HG02884 (cell line): ENCODE measurements at regions not wholly inside any gene's neighbourhood (a gene's known extent, or its start where the extent isn't known, plus 50 kb on each side); places are given as distances from the start of the nearest gene placed in this dataset.

Experiments used
- ATAC-seq: cut with Tn5 transposase; IDR thresholded peaks from one replicate; pipeline ENCODE4 v1.9.1; 2021; ENCODE audit warnings: mild to moderate bottlenecking, moderate library complexity; ENCODE audit not compliant: unreplicated experiment

DNA sequence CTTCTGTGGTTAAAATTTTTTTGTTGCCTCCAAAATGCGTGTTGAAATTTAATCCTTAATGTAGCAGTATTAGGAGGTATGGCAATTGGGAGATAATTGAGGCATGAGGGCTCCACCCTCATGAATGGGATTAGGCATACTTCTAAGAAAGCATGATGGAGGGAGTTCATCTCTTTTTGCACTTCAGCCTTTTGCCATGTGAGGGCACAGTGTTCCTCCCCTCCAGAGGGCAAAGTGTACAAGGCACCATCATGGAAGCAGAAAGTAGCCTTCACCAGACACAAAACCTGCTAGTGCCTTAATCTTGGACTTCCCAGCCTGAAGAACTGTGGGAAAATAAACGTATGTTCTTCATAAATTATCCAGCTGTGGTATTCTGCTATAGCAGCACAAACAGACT lies 429.5 kb downstream of the ZIC1 start:
- no peak for ATAC-seq

DNA sequence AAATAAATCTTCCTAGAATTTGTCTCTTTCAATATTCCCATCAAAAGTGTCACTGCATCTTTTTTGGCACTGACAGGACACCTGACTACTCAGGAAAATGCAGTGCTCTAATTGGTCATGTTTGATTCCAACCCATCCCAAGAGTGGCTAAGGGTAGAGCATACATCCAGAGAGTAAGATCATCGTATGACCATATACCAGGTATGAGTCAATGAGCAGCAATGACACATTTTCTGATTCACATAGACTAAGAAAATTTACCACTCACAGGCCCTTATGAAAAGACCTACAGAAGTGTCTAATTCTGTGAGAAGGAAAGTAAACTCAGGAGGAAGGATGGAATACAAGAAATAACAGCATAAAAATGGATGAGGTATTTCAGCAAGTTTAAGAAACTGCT lies 434.2 kb downstream of the ZIC1 start:
- no peak for ATAC-seq

DNA sequence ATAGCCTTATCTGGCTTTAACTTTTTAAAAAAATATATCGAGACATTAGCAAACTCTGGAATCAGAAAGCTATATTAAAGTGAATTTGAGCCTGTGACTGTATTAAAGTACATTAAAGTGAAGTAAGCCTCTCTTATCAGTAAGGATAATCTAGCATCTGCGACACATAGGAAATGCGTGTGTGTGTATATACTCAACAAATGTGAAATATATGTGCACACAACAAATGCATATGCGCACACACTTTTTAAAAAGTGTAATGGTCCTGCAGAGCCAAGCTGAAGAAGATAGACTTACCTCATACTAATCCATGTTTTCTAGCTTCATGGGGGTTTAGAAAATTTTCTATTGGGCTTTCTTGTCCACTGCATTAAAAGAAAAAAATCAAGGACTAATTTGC lies 437.1 kb downstream of the ZIC1 start:
- no peak for ATAC-seq

DNA sequence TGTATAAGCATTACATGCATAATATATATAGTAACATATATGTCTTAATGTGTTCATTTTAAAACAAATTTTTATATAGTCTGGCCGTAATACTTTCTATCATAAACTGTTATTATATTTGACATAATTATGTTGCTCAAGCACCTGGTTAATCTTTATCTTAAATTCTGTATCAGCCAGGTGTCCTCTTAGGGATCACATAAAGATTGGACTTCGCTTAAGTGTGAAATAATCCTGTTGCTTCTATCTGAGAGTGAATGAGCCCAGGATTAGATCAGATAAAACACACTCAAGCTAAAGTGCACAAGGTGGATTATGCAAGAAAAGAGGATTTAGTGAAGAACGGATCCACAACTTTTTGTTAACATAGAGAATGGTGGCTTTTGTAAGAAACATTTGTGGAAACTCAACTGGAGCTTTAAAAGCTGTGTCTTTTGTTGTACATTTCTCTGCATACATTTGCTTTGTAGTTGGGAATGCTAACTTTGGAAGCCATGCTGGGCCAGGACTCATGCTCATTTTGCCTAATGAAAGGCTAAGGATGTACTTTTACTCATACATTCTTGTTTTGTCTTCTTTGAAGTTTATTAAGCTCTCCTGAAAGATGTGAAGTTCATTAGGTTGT lies 437.8 kb downstream of the ZIC1 start:
- no peak for ATAC-seq

DNA sequence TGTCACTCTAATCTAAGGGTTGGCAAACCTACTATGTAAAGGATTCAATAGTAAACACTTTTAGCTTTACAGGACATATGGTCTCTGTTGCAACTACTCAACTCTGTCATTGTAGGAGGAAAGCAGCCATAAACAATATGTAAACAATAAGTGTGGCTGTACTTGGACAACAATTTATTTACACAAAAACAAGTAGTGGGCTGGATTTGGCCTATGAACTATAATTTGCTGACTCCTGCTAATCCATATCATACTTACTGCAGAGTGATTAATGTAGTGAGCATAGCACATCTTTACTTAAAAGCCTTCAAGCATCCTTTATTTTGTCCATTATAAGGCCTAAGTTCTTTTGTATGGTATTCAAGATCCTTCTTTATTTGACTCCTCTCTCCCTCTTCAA lies 441.9 kb downstream of the ZIC1 start:
- ATAC-seq, result no peak

DNA sequence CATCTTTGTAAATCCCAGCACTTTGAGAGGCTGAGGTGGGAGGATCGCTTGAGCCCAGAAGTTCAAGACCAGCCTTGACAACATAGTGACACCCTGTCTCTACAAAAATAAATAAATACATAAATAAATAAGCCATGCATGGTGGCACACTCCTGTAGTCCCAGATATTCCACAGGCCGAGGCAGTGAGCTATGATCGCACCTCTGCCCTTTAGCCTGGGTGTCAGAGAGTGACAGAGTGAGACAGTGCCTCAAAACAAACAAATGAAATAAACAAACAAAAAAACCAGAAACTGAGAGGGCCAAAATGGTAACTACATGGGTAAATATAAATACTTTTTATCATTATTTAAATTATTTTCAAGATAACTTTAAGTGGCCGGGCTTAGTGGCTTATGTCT lies 445.4 kb downstream of the ZIC1 start:
- no peak for ATAC-seq

DNA sequence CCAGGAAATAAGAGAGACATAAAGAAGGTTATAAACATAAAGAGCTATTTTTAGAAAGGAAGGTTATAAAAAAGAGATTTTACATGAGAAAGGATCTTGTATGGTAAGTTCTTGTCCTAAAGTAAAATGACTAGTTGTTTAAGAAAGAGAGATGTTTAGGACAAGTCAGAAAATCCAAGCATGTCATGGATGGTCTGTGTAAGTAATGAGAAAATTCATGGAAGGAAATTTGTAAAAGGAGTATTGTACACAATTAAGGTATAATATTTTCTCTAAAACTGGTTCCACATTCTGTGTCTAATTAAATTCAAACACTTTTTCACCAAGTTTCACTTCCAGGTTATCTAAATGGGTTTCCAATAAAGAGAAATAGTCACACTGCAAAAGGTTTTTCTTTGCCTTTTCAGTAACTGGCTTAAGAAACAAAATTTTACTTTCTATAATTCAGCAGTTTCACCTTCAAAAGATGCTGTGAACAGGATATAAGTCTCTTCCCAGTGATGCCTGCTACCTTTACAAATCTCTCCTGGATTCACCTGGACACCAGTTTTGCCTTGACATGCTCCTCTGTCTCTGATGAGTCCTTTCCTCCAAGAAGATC lies 455.7 kb downstream of the ZIC1 start:
- no peak for ATAC-seq

DNA sequence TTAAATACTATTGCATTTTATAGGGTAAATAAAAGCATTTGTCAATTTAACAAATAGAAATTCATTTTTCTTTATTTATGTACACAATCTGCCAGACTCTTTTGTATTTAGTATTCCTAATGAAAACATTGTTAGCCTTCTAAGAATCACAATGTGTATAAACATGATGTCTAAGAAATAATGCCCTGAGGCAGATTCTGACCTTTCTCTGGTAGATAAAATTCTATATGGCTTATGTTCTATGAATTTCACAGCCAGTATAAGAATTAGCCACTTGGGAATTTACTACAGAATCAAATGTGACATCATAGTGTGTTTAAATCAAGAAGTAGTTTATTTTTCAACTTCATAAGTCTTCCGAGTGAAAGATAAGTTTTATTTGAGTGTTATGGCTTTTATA lies 457.4 kb downstream of the ZIC1 start:
- ATAC-seq, result no peak

DNA sequence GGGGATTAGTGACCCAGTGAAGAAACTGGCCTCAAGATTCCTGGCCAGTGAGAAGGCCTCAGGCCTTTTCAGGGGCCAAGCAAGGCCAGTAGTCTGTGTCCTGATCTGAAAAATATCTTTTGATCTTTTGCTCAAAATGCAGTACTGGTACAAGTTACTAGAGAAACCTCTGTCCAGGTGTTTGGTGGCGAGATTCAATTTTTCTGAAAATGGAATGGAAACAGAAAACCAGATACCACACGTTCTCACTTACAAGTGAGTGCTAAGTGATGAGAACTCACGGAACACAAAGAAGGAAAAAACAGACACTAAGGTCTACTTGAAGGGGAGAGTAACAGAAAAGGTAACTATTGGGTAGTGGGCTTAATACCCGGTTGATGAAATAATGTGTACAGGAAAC lies 463.4 kb downstream of the ZIC1 start:
- ATAC-seq, result no peak

DNA sequence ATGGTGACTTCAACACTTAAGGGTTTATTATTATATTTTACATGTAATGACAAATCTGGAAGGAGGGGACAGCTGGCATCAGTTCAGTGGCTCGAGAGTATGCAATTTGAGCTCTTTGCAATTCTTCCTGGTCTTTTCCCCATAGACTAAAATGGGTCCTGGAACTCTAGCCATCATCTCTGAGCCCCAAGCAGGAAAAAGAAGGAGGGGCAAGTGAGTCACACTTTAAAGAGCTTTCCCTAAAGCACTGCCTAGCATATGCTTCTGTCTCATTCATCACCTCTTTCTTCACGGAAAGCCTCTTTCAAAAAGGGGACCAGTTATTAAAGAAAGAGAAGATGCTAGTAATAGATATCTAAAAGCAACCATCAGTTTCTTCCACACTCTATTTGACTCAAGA lies 466.3 kb downstream of the ZIC1 start:
- no peak for ATAC-seq

DNA sequence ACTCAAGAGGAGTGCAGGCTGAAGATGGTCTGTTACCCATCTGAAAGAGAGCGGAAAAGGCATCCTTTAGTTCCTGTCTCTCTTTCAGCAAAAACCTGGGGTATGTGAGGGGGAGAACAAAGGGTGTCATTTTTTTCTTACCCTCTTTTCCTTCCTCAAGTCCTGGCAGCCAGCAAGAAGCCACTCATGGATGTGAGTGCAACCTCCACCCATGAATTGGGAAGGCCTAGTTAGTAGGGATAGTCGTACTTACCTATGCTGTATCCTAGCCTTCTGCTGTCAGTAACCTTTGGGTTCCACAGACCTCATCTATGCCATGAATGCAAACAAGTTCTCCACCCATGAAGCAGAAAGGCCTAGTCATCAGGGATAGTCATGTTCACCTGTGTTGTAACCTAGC lies 472.8 kb downstream of the ZIC1 start:
- ATAC-seq, result no peak

DNA sequence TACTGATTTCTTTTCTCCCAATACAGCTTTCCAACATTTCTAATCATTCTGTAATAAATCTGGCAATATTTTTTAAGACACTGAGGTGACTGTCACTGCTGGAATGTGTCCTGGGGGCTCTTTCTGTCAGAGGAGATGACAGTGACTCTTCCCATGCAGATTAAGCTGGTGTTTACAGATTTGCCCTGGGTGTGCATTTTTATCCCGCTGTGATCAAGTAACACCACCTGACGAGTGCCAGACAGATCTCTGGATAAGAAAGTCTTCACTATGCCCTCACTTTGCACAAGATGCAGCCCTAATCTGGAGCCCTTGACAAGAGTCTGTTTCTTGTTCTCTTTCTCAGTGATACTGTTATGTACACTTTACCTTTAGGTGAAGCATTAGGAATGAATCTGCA lies 477.7 kb downstream of the ZIC1 start:
- ATAC-seq, result no peak

DNA sequence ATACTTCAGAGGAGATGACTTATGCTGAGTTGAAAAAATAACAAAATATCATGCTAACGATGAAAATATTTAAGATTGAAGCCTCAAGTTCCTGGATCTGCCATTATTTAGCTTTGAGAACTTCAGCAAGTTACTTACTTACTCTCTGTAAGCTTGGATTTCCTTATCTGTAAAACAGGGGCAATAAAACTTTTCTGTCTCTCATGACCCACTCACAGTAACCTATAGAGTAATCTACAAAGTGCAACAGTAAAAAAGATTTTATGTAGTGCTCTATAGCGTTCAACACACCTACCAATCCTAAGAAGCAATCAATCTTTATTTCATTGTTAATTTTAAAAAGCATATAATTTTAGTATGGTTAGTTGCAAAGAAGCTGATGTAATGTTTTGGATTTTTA lies 478.6 kb downstream of the ZIC1 start:
- ATAC-seq, result no peak

DNA sequence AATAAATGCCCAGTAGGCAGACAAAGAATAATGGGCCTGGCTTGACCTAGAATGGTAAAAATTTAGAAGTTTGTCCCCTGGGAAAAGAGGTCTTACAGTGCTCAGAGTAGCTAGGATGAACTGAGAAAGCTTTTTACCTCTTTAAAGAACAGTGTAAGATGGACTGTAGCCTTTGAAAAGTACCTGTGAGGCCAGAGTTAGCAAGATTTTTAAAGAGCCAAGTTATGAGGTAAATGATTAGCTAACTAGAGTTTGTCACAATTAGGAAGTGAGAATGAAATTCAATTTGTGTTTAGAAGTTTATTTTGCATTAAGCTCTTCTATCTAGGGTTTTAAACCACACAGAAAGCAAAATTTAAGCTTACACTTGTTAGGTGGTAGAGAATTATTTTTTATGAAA lies 480.9 kb downstream of the ZIC1 start:
- no peak for ATAC-seq

DNA sequence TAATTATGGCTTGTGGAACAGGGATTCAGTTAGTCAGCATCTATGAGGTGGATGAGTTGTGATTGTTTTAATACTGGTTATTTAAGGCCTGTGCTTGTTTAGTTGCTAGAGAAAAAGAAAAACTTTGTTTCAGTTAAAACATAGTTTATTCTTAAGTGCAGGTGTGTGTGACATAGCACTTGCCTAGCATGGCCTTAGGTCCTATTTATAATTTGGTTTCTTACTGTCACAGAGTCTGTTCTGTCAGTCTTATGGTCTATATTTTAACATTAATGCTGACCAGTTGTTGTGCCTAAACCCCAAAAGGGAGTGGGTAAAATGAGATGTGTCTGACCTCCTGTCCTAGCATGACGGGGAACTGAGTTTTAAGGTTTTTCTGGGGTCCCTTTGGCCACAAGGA lies 486.3 kb downstream of the ZIC1 start:
- no peak for ATAC-seq

DNA sequence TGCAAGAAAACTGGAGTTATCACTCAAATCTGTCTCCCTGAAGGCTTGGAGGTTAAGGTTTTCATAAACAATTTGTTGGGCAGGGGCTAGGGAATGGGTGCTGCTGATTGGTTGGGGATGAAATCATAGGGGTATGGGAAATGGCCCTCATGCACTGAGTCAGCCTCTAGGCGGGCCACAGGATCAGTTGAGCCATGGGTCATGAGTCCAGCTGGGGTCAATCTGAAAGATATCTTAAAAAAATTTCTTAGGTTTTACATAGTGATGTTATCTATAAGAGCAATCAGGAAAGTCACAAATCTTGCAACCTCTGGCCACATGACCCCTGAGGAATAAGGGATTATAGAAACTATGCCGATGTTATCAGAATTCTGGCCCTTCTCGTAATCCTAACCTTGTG lies 491.7 kb downstream of the ZIC1 start:
- ATAC-seq, result no peak

DNA sequence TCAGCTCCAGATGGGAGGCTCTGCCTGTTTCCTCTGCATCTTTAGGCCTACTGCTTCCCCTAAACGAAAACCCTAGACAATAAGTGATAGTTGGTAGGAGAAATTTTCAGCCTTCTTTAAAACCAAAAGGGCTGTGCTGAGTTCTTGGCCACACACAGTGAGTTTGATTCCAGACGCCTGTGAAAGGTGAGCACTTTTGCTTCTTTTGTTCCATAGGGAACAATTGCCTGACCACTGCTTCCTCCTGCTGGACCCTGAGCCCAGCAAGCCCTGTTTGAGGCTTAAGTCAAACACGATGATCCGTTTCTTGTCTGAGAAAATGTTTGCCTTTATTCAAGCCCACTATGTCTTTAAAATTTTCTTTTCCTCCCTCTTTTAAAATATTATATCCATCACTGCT lies 493.9 kb downstream of the ZIC1 start:
- ATAC-seq, result no peak

DNA sequence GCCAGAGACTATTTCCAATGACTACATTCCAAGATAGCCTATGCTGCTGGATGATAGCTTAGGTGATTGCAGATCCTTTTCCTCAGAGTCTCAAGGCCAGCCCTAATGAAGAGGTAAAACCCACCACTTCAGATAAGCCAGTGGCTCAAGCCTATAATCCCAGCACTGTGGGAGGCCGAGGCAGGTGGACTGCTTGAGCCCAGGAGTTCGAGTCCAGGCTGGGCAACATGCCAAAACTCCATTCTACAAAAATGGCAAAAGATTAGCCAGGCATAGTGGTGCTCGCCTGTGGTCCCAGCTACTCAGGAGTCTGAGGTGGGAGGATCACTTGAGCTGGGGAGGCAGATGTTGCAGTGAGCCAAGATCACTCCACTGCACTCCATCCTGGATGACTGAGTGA lies 495.3 kb downstream of the ZIC1 start:
- ATAC-seq, result no peak

DNA sequence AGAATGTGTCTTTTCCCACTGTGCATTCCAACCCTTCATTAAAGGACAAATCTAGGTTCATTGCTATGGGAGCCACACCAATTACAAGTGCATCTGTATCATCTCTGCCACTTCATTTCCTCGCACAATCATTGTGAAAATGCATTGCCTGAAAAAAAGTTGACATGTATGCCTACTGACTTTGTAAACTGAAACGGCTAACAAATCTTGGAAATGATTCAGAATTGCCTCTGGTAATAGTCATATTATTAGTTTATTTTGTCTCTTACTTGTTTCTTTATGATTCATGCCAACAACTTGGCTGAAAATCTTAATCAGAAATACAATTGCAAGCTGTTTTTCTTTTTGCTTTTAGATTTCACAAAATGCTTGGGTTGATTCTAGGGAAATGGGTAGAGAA lies 497.1 kb downstream of the ZIC1 start:
- no peak for ATAC-seq

DNA sequence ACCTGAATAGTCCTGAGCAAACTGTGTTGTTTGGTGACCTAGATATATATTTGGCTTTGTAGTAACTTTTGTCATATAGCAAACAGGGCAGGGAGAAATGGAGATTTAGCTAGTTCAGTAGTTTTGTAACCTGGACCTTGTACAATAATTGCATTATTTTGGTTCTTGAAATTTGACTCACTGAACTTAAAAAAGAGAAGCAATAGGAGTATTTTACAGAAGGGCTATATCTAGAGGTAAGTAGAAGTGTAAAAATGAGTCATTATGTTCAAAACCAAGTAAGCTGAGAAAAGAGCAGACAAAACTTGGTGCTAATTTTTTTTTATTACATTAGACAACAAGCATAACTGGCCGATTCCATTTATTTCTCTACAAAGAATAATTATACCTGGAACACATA lies 505.4 kb downstream of the ZIC1 start:
- ATAC-seq, result no peak

DNA sequence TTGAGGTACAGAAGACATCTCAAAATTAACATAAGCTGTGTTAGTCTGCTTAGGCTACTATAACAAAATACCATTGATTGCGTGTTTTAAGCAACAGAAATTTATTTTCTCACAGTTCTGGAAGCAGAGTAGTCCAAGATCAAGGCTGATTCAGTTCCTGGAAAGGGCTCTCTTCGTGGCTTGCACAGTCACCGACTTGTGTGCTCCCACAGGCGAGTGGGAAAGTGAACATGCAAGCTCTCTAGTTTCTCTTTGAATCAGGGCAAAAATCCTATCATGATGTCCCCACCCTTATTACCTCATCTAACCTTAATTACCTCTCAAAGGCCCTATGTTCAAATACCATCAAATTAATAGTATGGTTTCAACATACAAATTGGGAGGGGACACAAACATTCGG lies 505.9 kb downstream of the ZIC1 start:
- ATAC-seq, result no peak

DNA sequence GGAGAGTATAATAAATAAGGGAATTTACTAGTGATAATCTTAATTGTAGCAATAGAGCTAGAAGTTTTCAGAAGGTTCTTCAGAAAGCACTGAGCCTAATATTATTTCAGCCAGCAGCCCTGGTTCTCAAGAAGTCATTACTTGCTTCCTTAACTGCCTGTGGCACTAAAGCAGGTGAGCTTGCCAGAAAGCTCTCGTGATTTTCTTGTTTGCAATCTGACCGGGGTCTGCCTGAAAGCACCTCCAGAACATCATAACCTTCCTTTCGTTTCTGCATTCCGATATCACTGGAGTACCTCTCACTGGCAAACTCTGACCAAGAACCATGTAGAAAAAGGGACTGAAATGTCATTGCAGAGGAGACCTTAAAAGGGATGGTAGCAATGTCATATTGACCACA lies 510.3 kb downstream of the ZIC1 start:
- ATAC-seq, result no peak

DNA sequence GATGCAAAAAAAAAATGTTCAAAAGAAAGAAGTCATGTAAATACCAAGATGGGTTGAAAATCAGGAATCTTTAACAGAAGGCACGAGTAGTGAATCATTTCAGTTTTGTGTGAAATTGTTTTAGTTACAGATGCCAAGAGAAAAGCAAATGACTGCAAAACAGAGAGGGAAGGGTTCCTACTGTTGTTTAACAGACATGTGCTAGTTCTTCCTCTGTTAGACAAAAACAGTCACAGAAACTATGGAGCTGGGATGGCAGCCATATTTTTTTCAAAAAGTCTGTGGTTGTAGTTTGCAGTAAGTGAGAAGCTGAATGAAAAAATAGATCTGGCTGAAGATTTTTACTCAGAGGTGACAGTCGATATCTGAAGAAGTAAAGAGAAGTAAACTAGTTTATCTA lies 511.9 kb downstream of the ZIC1 start:
- ATAC-seq, result no peak
